ENCODE measurements at regions not wholly inside any gene's neighbourhood (a gene's known extent, or its start where the extent isn't known, plus 50 kb on each side); places are given as distances from the start of the nearest gene placed in this dataset.

DNA sequence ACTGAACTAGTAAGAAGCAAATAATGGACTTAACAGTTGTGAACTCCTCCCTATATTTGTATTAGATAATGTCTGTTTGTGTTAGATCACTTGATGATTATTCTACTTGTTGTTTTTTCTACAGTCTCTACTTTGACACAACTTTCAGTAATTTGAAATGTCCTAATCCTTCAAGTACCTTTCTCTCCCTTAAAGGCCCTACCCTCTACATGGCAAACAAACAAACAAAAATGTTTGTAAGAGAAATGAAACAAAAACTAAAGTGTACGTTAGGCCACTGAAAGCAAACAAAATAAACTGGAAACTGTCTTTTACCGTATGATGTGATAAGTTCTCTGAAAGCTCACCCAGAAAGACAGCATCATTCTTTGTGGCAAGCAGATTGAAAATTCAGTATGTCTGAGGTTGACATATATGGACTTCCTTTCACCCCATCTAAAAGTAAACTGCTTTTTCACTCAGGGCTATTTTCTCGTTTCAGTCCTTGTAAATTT is 255.9 kb upstream of the SNX7 start:
- no peak for TF ChIP-seq CTCF (IDR thresholded peaks at IDR 0.05)
- ATAC-seq (ENCODE audit: poor library complexity) (no peak), DNase-seq (peak in 1 of 14 experiments; percentile 34)
- Histone ChIP-seq H3K27ac (ENCODE audit: low read depth in 1 of 2, low read length in 2 of 2) (no peak overlapping the region), H3K9me3 (ENCODE audit: control insufficient read depth in 1 of 2, insufficient read depth in 1 of 2, low read length in 2 of 2) (no peaks in the 10 kb centered on the region), H3K36me3 (ENCODE audit: insufficient read depth, low read length) (no peaks in the 10 kb centered on the region), H3K4me3 (ENCODE audit: low read length) (no peak overlapping the region), H3K27me3 (ENCODE audit: control insufficient read depth in 1 of 2, insufficient read depth in 2 of 2, low read length in 2 of 2) (no peaks in the 10 kb centered on the region), H3K4me1 (ENCODE audit: insufficient read depth, low read length) (no peaks in the 10 kb centered on the region)
- Mint-ChIP-seq H3K4me1 (ENCODE audit: low read depth) (peaks cover 18% of the 10 kb centered on the region), H3K9me3 (no peaks in the 10 kb centered on the region), H3K4me3 (no peak overlapping the region), H3K27me3 (no peaks in the 10 kb centered on the region), H3K27ac (no peak overlapping the region), H3K36me3 (ENCODE audit: low read depth) (no peaks in the 10 kb centered on the region)
- intact Hi-C loops (cut with DNase I, micrococcal nuclease) = no loop called here
- ChIA-PET POLR2A (no interaction called here), CTCF (no interaction called here)

DNA sequence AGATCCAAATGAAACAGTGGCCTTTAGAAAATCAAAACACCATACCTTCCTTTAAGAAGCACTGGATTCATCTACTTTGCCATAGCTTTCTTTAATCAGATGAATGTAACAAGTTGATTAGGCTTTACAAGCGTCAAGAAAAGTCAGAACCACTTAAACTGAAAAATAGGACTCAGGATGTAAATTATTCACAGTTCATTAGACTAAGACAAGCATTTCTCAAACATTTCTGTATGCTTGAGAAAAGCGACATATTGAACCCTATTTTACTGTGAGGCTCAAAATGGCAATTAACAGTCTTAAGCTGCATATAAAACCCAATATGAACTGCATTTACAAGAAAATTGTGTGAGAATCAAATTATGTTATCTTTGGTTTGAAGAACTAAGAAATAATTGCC is 256.7 kb upstream of the SNX7 start:
- Mint-ChIP-seq H3K36me3 (ENCODE audit: low read depth) (no peaks in the 10 kb centered on the region), H3K9me3 (no peaks in the 10 kb centered on the region), H3K27ac (no peak overlapping the region), H3K4me3 (no peak overlapping the region), H3K4me1 (ENCODE audit: low read depth) (peaks cover 18% of the 10 kb centered on the region), H3K27me3 (no peaks in the 10 kb centered on the region)
- no peaks in the 10 kb centered on the region for H3K27me3 ChIP-seq (ENCODE audit: control insufficient read depth in 1 of 2, insufficient read depth in 2 of 2, low read length in 2 of 2)
- no peak for DNase-seq
- no peaks in the 10 kb centered on the region for H3K4me1 ChIP-seq (ENCODE audit: insufficient read depth, low read length)
- no peaks in the 10 kb centered on the region for H3K36me3 ChIP-seq (ENCODE audit: insufficient read depth, low read length)
- H3K4me3 ChIP-seq (ENCODE audit: low read length) = no peak overlapping the region
- CTCF ChIA-PET = no interaction called here
- H3K9me3 ChIP-seq (ENCODE audit: control insufficient read depth in 1 of 2, insufficient read depth in 1 of 2, low read length in 2 of 2) = no peaks in the 10 kb centered on the region
- intact Hi-C loops (cut with DNase I, micrococcal nuclease) = no loop called here
- POLR2A ChIA-PET = no interaction called here
- H3K27ac ChIP-seq (ENCODE audit: low read depth in 1 of 2, low read length in 2 of 2) = no peak overlapping the region
- no peak for TF ChIP-seq CTCF (IDR thresholded peaks at IDR 0.05)
- ATAC-seq (ENCODE audit: poor library complexity) = no peak

GRCh38 chr1:98403963-98404480 is 257.5 kb upstream of the SNX7 start:
- Histone ChIP-seq H3K36me3 (ENCODE audit: insufficient read depth, low read length) (no peaks in the 10 kb centered on the region), H3K4me3 (ENCODE audit: low read length) (no peak overlapping the region), H3K9me3 (ENCODE audit: control insufficient read depth in 1 of 2, insufficient read depth in 1 of 2, low read length in 2 of 2) (no peaks in the 10 kb centered on the region), H3K27me3 (ENCODE audit: control insufficient read depth in 1 of 2, insufficient read depth in 2 of 2, low read length in 2 of 2) (no peaks in the 10 kb centered on the region), H3K4me1 (ENCODE audit: insufficient read depth, low read length) (no peaks in the 10 kb centered on the region), H3K27ac (ENCODE audit: low read depth in 1 of 2, low read length in 2 of 2) (no peak overlapping the region)
- no peak for DNase-seq
- Mint-ChIP-seq H3K4me1 (ENCODE audit: low read depth) (peaks cover 18% of the 10 kb centered on the region), H3K27ac (no peak overlapping the region), H3K4me3 (no peak overlapping the region), H3K27me3 (no peaks in the 10 kb centered on the region), H3K36me3 (ENCODE audit: low read depth) (no peaks in the 10 kb centered on the region), H3K9me3 (no peaks in the 10 kb centered on the region)
- ChIA-PET POLR2A (no interaction called here), CTCF (no interaction called here)
- no peak for ATAC-seq (ENCODE audit: poor library complexity)
- TF ChIP-seq CTCF (IDR thresholded peaks at IDR 0.05) = no peak
- intact Hi-C loops (cut with DNase I, micrococcal nuclease) = no loop called here

Data from CD4-positive, alpha-beta T cell (primary cell).